SK-N-MC (cell line): ENCODE measurements at regions not wholly inside any gene's neighbourhood (a gene's known extent, or its start where the extent isn't known, plus 50 kb on each side); places are given as distances from the start of the nearest gene placed in this dataset.
A peak's percentile ranks its signal among the peaks of the same experiment; 100 is the strongest.

Experiments used
- DNase-seq: peaks from one replicate; pipeline ENCODE4 v3.0.0-alpha.2; 2011; ENCODE audit warnings: low read depth, low spot score
- H3K27ac ChIP-seq: fragments of 200-600 bp; sonication (generic); 2 replicates; pipeline ENCODE4 v1.5.1; 2016; ENCODE audit warnings: mixed run types
- H3K36me3 ChIP-seq: fragments of 200-600 bp; sonication (generic); 2 replicates; pipeline ENCODE4 v1.6.1; 2017; ENCODE audit warnings: antibody characterized with exemption, low read length, mixed read lengths; ENCODE audit not compliant: insufficient read depth
- H3K4me3 ChIP-seq: fragments of 200-600 bp; sonication (generic); 2 replicates; pipeline ENCODE4 v1.5.1; 2016
- H3K9ac ChIP-seq: fragments of 200-600 bp; sonication (generic); 2 replicates; pipeline ENCODE4 v1.8.0; 2017; ENCODE audit warnings: mixed run types, mixed read lengths; ENCODE audit not compliant: insufficient read length
- H3K9me3 ChIP-seq: fragments of 200-600 bp; sonication (generic); 2 replicates; pipeline ENCODE4 v1.6.1; 2017; ENCODE audit warnings: low read depth, mild to moderate bottlenecking, antibody characterized with exemption, low read length, moderate library complexity, mixed read lengths
- EZH2 ChIP-seq: fragments of 200-600 bp; sonication (generic); IDR thresholded peaks from one replicate; pipeline ENCODE4 v1.6.1; 2017; ENCODE audit warnings: antibody characterized with exemption
- FOXP2 ChIP-seq: optimal IDR thresholded peaks from 2 replicates; pipeline ENCODE3; 2011; ENCODE audit warnings: mild to moderate bottlenecking, moderate library complexity; ENCODE audit not compliant: insufficient read depth; ENCODE audit errors: extremely low read length, control extremely low read depth
- POLR2AphosphoS5 ChIP-seq: IDR thresholded peaks from 2 replicates; pipeline ENCODE4 v1.6.1; 2012; ENCODE audit warnings: mild to moderate bottlenecking, low read depth, low read length, borderline replicate concordance

- H3K9ac ChIP-seq, result no peak overlapping the region
- no peak overlapping the region for H3K27ac ChIP-seq
- no peak overlapping the region for H3K4me3 ChIP-seq
- H3K9me3 ChIP-seq, result no peaks in the 10 kb centered on the region
- no peaks in the 10 kb centered on the region for H3K36me3 ChIP-seq
- TF ChIP-seq EZH2 (no peak), POLR2AphosphoS5 (no peak), FOXP2 (no peak)
- DNase-seq, result no peak
Measured at GRCh38 chr6:12557765-12558164, 158.8 kb upstream of the PHACTR1 start.

GRCh38 chr6:12560315-12560714, 156.3 kb upstream of the PHACTR1 start:
- no peaks in the 10 kb centered on the region for H3K36me3 ChIP-seq

GRCh38 chr6:12566618-12567123, 149.9 kb upstream of the PHACTR1 start:
- no peak overlapping the region for H3K9ac ChIP-seq
- no peak for TF ChIP-seq EZH2
- TF ChIP-seq FOXP2, result no peak
- no peak for TF ChIP-seq POLR2AphosphoS5

More at GRCh38 chr6:12560315-12560714, 156.3 kb upstream of the PHACTR1 start:
- Histone ChIP-seq H3K4me3 (no peak overlapping the region), H3K27ac (no peak overlapping the region), H3K9me3 (no peaks in the 10 kb centered on the region), H3K9ac (no peak overlapping the region)
- TF ChIP-seq POLR2AphosphoS5 (no peak), FOXP2 (no peak), EZH2 (no peak)
- no peak for DNase-seq

GRCh38 chr6:12567682-12568081, 148.9 kb upstream of the PHACTR1 start:
- H3K27ac ChIP-seq, result no peak overlapping the region
- no peak for TF ChIP-seq FOXP2
- TF ChIP-seq EZH2, result no peak
- no peak for TF ChIP-seq POLR2AphosphoS5
- H3K9ac ChIP-seq, result no peak overlapping the region
- DNase-seq, result no peak
- H3K36me3 ChIP-seq, result no peaks in the 10 kb centered on the region
- no peak overlapping the region for H3K4me3 ChIP-seq
- H3K9me3 ChIP-seq, result no peaks in the 10 kb centered on the region

More at GRCh38 chr6:12566618-12567123, 149.9 kb upstream of the PHACTR1 start:
- Histone ChIP-seq H3K27ac (no peak overlapping the region), H3K36me3 (no peaks in the 10 kb centered on the region), H3K9me3 (no peaks in the 10 kb centered on the region), H3K4me3 (no peak overlapping the region)
- no peak for DNase-seq

- H3K9ac ChIP-seq, result no peak overlapping the region
- no peaks in the 10 kb centered on the region for H3K36me3 ChIP-seq
- DNase-seq, result no peak
- H3K9me3 ChIP-seq, result no peaks in the 10 kb centered on the region
- H3K27ac ChIP-seq, result no peak overlapping the region
- no peak for TF ChIP-seq EZH2
- TF ChIP-seq POLR2AphosphoS5, result no peak
- no peak for TF ChIP-seq FOXP2
- H3K4me3 ChIP-seq, result no peak overlapping the region
Measured at GRCh38 chr6:12569646-12570045, 146.9 kb upstream of the PHACTR1 start.

- no peak for TF ChIP-seq FOXP2
- no peak for TF ChIP-seq POLR2AphosphoS5
- no peak for TF ChIP-seq EZH2
- no peak overlapping the region for H3K9ac ChIP-seq
- H3K4me3 ChIP-seq, result no peak overlapping the region
- no peaks in the 10 kb centered on the region for H3K9me3 ChIP-seq
- no peak for DNase-seq
- no peak overlapping the region for H3K27ac ChIP-seq
- H3K36me3 ChIP-seq, result no peaks in the 10 kb centered on the region
Measured at GRCh38 chr6:12570461-12571030, 146.0 kb upstream of the PHACTR1 start.

- Histone ChIP-seq H3K4me3 (peak overlapping the region; percentile 60), H3K36me3 (no peaks in the 10 kb centered on the region), H3K9me3 (no peaks in the 10 kb centered on the region), H3K27ac (peak overlapping the region; percentile 79), H3K9ac (no peak overlapping the region)
- no peak for DNase-seq
- TF ChIP-seq FOXP2 (no peak), POLR2AphosphoS5 (no peak)
Measured at GRCh38 chr6:12572896-12573827, 143.4 kb upstream of the PHACTR1 start.

- H3K9me3 ChIP-seq, result no peaks in the 10 kb centered on the region
- H3K4me3 ChIP-seq, result no peak overlapping the region
- no peak for DNase-seq
- no peak overlapping the region for H3K27ac ChIP-seq
- H3K36me3 ChIP-seq, result no peaks in the 10 kb centered on the region
- TF ChIP-seq FOXP2, result no peak
- TF ChIP-seq POLR2AphosphoS5, result no peak
- TF ChIP-seq EZH2, result no peak
- no peak overlapping the region for H3K9ac ChIP-seq
Measured at GRCh38 chr6:12575961-12576360, 140.6 kb upstream of the PHACTR1 start.

- H3K9me3 ChIP-seq, result no peaks in the 10 kb centered on the region
- DNase-seq, result no peak
- TF ChIP-seq EZH2 (no peak), FOXP2 (no peak), POLR2AphosphoS5 (no peak)
- H3K9ac ChIP-seq, result no peak overlapping the region
- H3K4me3 ChIP-seq, result no peak overlapping the region
- H3K36me3 ChIP-seq, result no peaks in the 10 kb centered on the region
- peak overlapping the region; percentile 39; the same call in 1 of the 2 replicates for H3K27ac ChIP-seq
Measured at GRCh38 chr6:12576389-12576788, 140.2 kb upstream of the PHACTR1 start.
